CD14-positive monocyte (primary cell): ENCODE measurements at regions not wholly inside any gene's neighbourhood (a gene's known extent, or its start where the extent isn't known, plus 50 kb on each side); places are given as distances from the start of the nearest gene placed in this dataset.
"Not testable (repeated sequence)": the region's sequence is repeated elsewhere in the genome, so short reads cannot be mapped to it uniquely, and the experiment has no call there.

Source experiments
- DNase-seq, 3 donors: peaks; one replicate each; pipeline ENCODE4 v3.0.0-alpha.2; 2011 to 2022
- H2AFZ ChIP-seq: 2 replicates; pipeline ENCODE4 v1.6.0; 2012; ENCODE audit warnings: mild to moderate bottlenecking, low read depth, low read length, inconsistent platforms; ENCODE audit not compliant: insufficient read depth, poor library complexity, severe bottlenecking
- H3K27ac ChIP-seq, 2 donors: 1 replicate in 1 of 2; 2 replicates in 1 of 2; pipeline ENCODE4 v1.5.1; 2012 to 2013; ENCODE audit warnings: low read length in 2 of 2, control low read depth in 1 of 2, inconsistent platforms in 1 of 2, low read depth in 1 of 2, mild to moderate bottlenecking in 1 of 2
- H3K27me3 ChIP-seq, 2 donors: one replicate each; pipeline versions ENCODE4 v1.6.0 to v1.6.1; 2011 to 2013; ENCODE audit warnings: low read length in 2 of 2; ENCODE audit not compliant: control insufficient read depth in 2 of 2, insufficient read depth in 2 of 2
- H3K36me3 ChIP-seq, 2 donors: replicated peaks in 1 of 2; 1 replicate in 1 of 2; 2 replicates in 1 of 2; pipeline versions ENCODE4 v1.5.1 to v1.6.1; 2012 to 2013; ENCODE audit warnings: low read length in 2 of 2, control low read depth in 1 of 2, inconsistent platforms in 1 of 2, mild to moderate bottlenecking in 1 of 2; ENCODE audit not compliant: insufficient read depth in 2 of 2, control insufficient read depth in 1 of 2
- H3K4me1 ChIP-seq, 2 donors: 1 replicate in 1 of 2; 2 replicates in 1 of 2; pipeline versions ENCODE4 v1.5.1 to v1.6.1; 2012 to 2013; ENCODE audit warnings: low read length in 2 of 2, control low read depth in 1 of 2, inconsistent platforms in 1 of 2, mild to moderate bottlenecking in 1 of 2, moderate library complexity in 1 of 2; ENCODE audit not compliant: insufficient read depth in 2 of 2, control insufficient read depth in 1 of 2
- H3K4me2 ChIP-seq: replicated peaks from 2 replicates; pipeline ENCODE3; 2012; ENCODE audit warnings: low read length, moderate library complexity, mild to moderate bottlenecking; ENCODE audit not compliant: poor library complexity, severe bottlenecking; ENCODE audit errors: extremely low read depth
- H3K4me3 ChIP-seq, 3 experiments: fragments of 200-600 bp in 1 of 3; sonication (generic) in 1 of 3; replicated peaks in 1 of 3; 1 replicate in 2 of 3; 2 replicates in 1 of 3; pipeline ENCODE4 v1.5.1; 2011 to 2013; ENCODE audit warnings: low read length in 3 of 3, mild to moderate bottlenecking in 3 of 3, control low read depth in 2 of 3, low read depth in 2 of 3, inconsistent platforms in 1 of 3, moderate library complexity in 1 of 3
- H3K79me2 ChIP-seq: 2 replicates; pipeline ENCODE4 v1.6.0; 2012; ENCODE audit warnings: mild to moderate bottlenecking, control low read depth, inconsistent platforms, low read length, moderate library complexity; ENCODE audit not compliant: insufficient read depth
- H3K9ac ChIP-seq: 2 replicates; pipeline ENCODE4 v1.6.0; 2017; ENCODE audit warnings: low read length, mild to moderate bottlenecking; ENCODE audit not compliant: insufficient read depth, poor library complexity, severe bottlenecking
- H3K9me3 ChIP-seq, 2 donors: replicated peaks in 1 of 2; 1 replicate in 1 of 2; 2 replicates in 1 of 2; pipeline versions ENCODE4 v1.5.1 to v1.6.1; 2012 to 2013; ENCODE audit warnings: low read length in 2 of 2, control low read depth in 1 of 2; ENCODE audit not compliant: control insufficient read depth in 1 of 2, insufficient read depth in 1 of 2
- H4K20me1 ChIP-seq: 2 replicates; pipeline ENCODE4 v1.6.0; 2012; ENCODE audit warnings: mild to moderate bottlenecking, low read length, control low read depth, moderate library complexity; ENCODE audit not compliant: insufficient read depth
- H3K27ac Mint-ChIP-seq, 7 donors: one replicate each; pipeline ENCODE4 v1.8.0; 2020; ENCODE audit warnings: mild to moderate bottlenecking in 7 of 7, mixed read lengths in 7 of 7, moderate library complexity in 6 of 7, inconsistent platforms in 2 of 7
- H3K27me3 Mint-ChIP-seq, 3 donors: one replicate each; pipeline ENCODE4 v1.8.0; 2021 to 2022; ENCODE audit warnings: low read depth in 3 of 3, mild to moderate bottlenecking in 3 of 3, mixed read lengths in 3 of 3, moderate library complexity in 3 of 3, inconsistent platforms in 1 of 3
- H3K36me3 Mint-ChIP-seq, 2 donors: one replicate each; pipeline ENCODE4 v1.8.0; 2020; ENCODE audit warnings: mixed read lengths in 2 of 2, inconsistent platforms in 1 of 2, mild to moderate bottlenecking in 1 of 2
- H3K4me1 Mint-ChIP-seq: one replicate; pipeline ENCODE4 v1.8.0; 2020; ENCODE audit warnings: mild to moderate bottlenecking, mixed read lengths
- H3K4me3 Mint-ChIP-seq, 2 donors: one replicate each; pipeline ENCODE4 v1.8.0; 2020; ENCODE audit warnings: mild to moderate bottlenecking in 2 of 2, mixed read lengths in 2 of 2, moderate library complexity in 1 of 2
- H3K9me3 Mint-ChIP-seq, 7 donors: one replicate each; pipeline ENCODE4 v1.8.0; 2020 to 2022; ENCODE audit warnings: mixed read lengths in 7 of 7, mild to moderate bottlenecking in 6 of 7, moderate library complexity in 6 of 7, inconsistent platforms in 2 of 7
- WGBS: methylation state at CpG from one replicate; pipeline ENCODE4 v1.1.5; 2013; ENCODE audit warnings: missing lambda C conversion rate; ENCODE audit not compliant: insufficient coverage; 5-methylcytosine and 5-hydroxymethylcytosine counted together
- intact Hi-C, 2 donors: fragments of 100-400 bp; cut with micrococcal nuclease; formaldehyde crosslinking; loops; one replicate each; pipeline versions ENCODE4 v1.15.0 to v1.15.1; 2023
- TF ChIP-seq, protein P1 (sequence below): fragments of 200-600 bp; IDR thresholded peaks from one replicate; pipeline ENCODE4 v1.8.0; 2022; ENCODE audit warnings: antibody characterized with exemption, mild to moderate bottlenecking

DNA sequence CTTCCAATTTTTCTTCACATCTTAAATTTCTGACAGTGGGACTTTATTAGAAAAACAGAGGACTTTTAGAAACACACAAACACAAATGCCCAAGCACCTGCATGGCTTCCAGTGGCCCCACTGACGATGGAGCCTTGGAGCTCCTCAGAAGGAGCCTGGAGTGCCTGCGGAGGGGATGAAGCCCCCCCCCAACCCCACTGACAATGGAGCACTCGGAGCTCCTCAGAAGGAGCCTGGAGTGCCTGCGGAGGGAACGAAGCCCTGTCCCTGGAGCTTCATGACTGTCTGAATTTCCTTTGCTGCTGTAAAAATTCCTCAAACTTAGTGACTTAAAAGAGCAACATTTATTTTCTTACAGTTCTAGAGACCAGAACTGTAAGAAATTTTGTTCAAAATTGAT lies 80.1 kb upstream of the VRK1 start:
- H3K4me1 Mint-ChIP-seq, result no peaks in the 10 kb centered on the region
- Histone ChIP-seq H3K4me3 (no peak overlapping the region), H3K4me1 (no peaks in the 10 kb centered on the region), H3K9me3 (no peaks in the 10 kb centered on the region), H3K36me3 (no peaks in the 10 kb centered on the region), H4K20me1 (no peaks in the 10 kb centered on the region), H3K79me2 (no peaks in the 10 kb centered on the region), H3K4me2 (no peak overlapping the region), H3K27me3 (no peaks in the 10 kb centered on the region), H3K9ac (no peak overlapping the region), H3K27ac (no peak overlapping the region), H2AFZ (no peak overlapping the region)
- intact Hi-C loops, result no loop called here
- 90% methylated on average over 5 of the region's 5 CpGs for WGBS
- peak overlapping the region in 1 of 7 donors; percentile 52 for H3K27ac Mint-ChIP-seq
- peaks cover 11 to 19% (median 16%) of the 10 kb centered on the region in 3 donors for H3K27me3 Mint-ChIP-seq
- no peaks in the 10 kb centered on the region for H3K9me3 Mint-ChIP-seq
- TF ChIP-seq, protein P1, sequence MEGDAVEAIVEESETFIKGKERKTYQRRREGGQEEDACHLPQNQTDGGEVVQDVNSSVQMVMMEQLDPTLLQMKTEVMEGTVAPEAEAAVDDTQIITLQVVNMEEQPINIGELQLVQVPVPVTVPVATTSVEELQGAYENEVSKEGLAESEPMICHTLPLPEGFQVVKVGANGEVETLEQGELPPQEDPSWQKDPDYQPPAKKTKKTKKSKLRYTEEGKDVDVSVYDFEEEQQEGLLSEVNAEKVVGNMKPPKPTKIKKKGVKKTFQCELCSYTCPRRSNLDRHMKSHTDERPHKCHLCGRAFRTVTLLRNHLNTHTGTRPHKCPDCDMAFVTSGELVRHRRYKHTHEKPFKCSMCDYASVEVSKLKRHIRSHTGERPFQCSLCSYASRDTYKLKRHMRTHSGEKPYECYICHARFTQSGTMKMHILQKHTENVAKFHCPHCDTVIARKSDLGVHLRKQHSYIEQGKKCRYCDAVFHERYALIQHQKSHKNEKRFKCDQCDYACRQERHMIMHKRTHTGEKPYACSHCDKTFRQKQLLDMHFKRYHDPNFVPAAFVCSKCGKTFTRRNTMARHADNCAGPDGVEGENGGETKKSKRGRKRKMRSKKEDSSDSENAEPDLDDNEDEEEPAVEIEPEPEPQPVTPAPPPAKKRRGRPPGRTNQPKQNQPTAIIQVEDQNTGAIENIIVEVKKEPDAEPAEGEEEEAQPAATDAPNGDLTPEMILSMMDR, result no peak
- H3K36me3 Mint-ChIP-seq, result no peaks in the 10 kb centered on the region
- H3K4me3 Mint-ChIP-seq, result no peak overlapping the region
- DNase-seq, result no peak

DNA sequence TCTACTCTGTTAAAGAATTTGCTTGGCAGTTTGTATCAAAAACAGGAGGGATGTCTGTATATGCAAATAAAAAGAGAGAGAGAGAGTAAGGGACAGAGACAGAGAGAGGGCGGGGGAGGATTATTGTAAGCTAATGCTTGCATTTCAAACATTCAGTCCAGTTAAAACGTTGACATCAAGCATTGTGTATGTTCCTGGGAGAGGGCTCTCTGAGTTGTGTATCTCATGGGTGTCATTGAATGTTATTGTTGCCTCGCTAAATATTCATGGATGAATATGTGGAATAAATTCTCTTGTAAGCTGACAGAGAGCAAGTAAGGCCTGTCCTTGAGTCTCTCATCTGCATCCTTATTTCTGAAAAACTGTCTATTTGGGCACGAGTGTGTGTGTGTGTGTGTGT lies 78.8 kb upstream of the VRK1 start:
- Histone ChIP-seq H3K4me1 (no peaks in the 10 kb centered on the region), H3K4me2 (no peak overlapping the region), H3K4me3 (no peak overlapping the region), H4K20me1 (no peaks in the 10 kb centered on the region), H3K27me3 (no peaks in the 10 kb centered on the region), H3K27ac (no peak overlapping the region), H3K9me3 (no peaks in the 10 kb centered on the region), H3K79me2 (no peaks in the 10 kb centered on the region), H3K36me3 (no peaks in the 10 kb centered on the region), H3K9ac (no peak overlapping the region), H2AFZ (no peak overlapping the region)
- TF ChIP-seq, protein P1, result no peak
- WGBS, result 78% methylated on average over 3 of the region's 4 CpGs
- Mint-ChIP-seq H3K4me1 (no peaks in the 10 kb centered on the region), H3K9me3 (peaks cover 0 to 2% (median 0%) of the 10 kb centered on the region in 7 donors), H3K27me3 (peaks cover 6 to 15% (median 10%) of the 10 kb centered on the region in 3 donors), H3K36me3 (no peaks in the 10 kb centered on the region), H3K27ac (no peak overlapping the region), H3K4me3 (no peak overlapping the region)
- intact Hi-C loops, result no loop called here
- DNase-seq, result no peak

DNA sequence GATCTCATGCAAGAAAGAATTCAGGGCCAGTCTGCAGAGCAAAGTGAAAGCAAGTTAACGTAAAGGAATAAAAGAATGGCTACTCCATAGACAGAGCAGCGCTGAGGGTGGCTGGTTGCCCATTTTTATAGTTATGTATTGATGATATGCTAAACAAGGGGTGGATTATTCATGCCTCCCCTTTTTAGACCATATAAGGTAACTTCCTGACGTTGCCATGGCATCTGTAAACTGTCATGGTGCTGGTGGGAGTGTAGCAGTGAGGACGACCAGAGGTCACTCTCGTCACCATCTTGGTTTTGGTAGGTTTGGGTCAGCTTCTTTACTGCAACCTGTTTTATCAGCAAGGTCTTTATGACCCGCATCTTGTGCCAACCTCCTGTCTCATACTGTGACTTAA lies 76.5 kb upstream of the VRK1 start:
- H3K4me3 ChIP-seq, intact Hi-C loops, H3K9ac ChIP-seq, H4K20me1 ChIP-seq, H3K27ac Mint-ChIP-seq, H3K27me3 ChIP-seq, DNase-seq, H3K27ac ChIP-seq, H3K4me3 Mint-ChIP-seq, H3K79me2 ChIP-seq, H3K4me1 Mint-ChIP-seq, H3K9me3 ChIP-seq, H3K4me1 ChIP-seq, H2AFZ ChIP-seq, H3K27me3 Mint-ChIP-seq, H3K4me2 ChIP-seq, H3K36me3 ChIP-seq, H3K36me3 Mint-ChIP-seq, H3K9me3 Mint-ChIP-seq: not testable (repeated sequence)
- WGBS, result 80% methylated on average over 1 of the region's 6 CpGs
